ENCODE measurements at regions not wholly inside any gene's neighbourhood (a gene's known extent, or its start where the extent isn't known, plus 50 kb on each side); places are given as distances from the start of the nearest gene placed in this dataset.

DNA sequence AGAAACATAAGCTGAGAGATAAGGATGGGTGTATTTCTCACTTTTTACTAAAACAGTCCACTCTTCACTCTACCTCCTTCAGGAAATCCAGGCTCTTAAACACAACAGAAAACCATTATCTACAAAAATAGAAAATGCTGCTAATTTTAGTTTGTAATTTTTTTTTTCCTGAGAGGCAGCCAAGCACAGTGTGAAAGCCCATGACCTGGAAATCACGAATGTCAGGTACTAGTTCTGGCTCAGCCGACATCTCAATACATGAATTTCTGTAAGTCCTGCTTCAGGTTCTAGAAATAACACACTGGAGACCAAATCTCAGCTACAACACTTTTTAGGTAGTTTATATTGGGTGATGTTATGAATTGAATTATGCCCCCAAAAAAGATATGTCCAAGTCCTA is 308.9 kb downstream of the KCNA4 start:
- H3K27ac ChIP-seq (ENCODE audit: low read depth, low read length): no peak overlapping the region
- TF ChIP-seq, protein P1, sequence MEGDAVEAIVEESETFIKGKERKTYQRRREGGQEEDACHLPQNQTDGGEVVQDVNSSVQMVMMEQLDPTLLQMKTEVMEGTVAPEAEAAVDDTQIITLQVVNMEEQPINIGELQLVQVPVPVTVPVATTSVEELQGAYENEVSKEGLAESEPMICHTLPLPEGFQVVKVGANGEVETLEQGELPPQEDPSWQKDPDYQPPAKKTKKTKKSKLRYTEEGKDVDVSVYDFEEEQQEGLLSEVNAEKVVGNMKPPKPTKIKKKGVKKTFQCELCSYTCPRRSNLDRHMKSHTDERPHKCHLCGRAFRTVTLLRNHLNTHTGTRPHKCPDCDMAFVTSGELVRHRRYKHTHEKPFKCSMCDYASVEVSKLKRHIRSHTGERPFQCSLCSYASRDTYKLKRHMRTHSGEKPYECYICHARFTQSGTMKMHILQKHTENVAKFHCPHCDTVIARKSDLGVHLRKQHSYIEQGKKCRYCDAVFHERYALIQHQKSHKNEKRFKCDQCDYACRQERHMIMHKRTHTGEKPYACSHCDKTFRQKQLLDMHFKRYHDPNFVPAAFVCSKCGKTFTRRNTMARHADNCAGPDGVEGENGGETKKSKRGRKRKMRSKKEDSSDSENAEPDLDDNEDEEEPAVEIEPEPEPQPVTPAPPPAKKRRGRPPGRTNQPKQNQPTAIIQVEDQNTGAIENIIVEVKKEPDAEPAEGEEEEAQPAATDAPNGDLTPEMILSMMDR (IDR thresholded peaks at IDR 0.05; ENCODE audit: low read depth, low read length, poor library complexity, severe bottlenecking): no peak
- no peak for TF ChIP-seq EZH2phosphoT487 (IDR thresholded peaks at IDR 0.05; ENCODE audit: borderline replicate concordance, low read length)
- no peaks in the 10 kb centered on the region for H3K79me2 ChIP-seq (ENCODE audit: control insufficient read depth, low read length)
- H4K20me1 ChIP-seq (ENCODE audit: control insufficient read depth, insufficient read depth, low read depth, low read length): no peaks in the 10 kb centered on the region
- H3K4me2 ChIP-seq (ENCODE audit: low read length): no peak overlapping the region
- H3K9me2 ChIP-seq (replicated peaks; ENCODE audit: control insufficient read depth, low read length): no peaks in the 10 kb centered on the region
- no peaks in the 10 kb centered on the region for H3K36me3 ChIP-seq (ENCODE audit: control insufficient read depth, low read length)
- no peaks in the 10 kb centered on the region for H3F3A ChIP-seq (ENCODE audit: control insufficient read depth, insufficient read depth)
- H3K4me3 ChIP-seq (ENCODE audit: low read length): no peak overlapping the region
- H3K4me1 ChIP-seq (ENCODE audit: control insufficient read depth, low read length): no peaks in the 10 kb centered on the region
- H3K9me3 ChIP-seq (ENCODE audit: control insufficient read depth, insufficient read depth, low read length): no peaks in the 10 kb centered on the region
- no peaks in the 10 kb centered on the region for H3K27me3 ChIP-seq (ENCODE audit: control insufficient read depth, low read length)

DNA sequence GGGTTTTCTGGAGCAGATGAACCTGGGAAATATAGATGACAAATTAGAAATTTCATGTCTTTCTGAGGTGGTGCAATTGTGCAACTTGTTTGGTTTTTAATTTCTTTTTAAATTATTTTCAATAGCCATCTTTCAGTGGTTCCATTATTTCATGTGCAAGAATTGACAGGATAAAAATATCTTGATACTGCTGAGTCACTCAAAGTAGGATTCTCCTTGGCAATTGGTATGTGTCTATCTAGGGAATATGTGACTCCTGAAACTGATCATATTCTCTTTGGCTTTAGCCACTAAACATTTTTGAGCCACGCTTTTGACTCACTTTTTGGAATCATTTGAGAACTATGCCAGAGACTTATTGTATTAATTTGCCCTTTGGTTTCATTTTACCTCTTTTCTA is 331.5 kb downstream of the KCNA4 start:
- H3K4me3 ChIP-seq (ENCODE audit: low read length): no peak overlapping the region
- no peak overlapping the region for H3K4me2 ChIP-seq (ENCODE audit: low read length)

DNA sequence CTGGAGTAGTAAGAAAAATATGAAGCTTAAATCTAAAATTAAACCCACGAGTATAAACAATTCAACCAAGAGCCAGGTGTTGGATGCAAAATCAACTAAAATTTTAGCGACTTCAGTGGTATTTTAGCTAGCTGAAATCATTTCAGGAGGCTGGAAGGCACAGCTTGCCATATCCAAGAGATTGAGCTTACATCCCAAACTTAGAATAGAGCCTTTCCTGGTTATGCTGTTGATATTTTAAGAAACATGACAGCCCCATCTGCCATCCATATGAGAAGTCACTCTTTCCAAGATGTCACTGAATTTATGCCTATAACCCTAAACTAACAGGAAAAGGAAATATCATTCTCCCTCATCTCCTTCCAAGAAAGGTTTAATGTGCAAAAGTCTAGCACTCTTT is 334.0 kb downstream of the KCNA4 start:
- no peaks in the 10 kb centered on the region for H3K9me2 ChIP-seq (replicated peaks; ENCODE audit: control insufficient read depth, low read length)
- H3K4me3 ChIP-seq (ENCODE audit: low read length): no peak overlapping the region
- no peak for TF ChIP-seq EZH2phosphoT487 (IDR thresholded peaks at IDR 0.05; ENCODE audit: borderline replicate concordance, low read length)
- TF ChIP-seq, protein P1 (IDR thresholded peaks at IDR 0.05; ENCODE audit: low read depth, low read length, poor library complexity, severe bottlenecking): no peak
- no peaks in the 10 kb centered on the region for H3K27me3 ChIP-seq (ENCODE audit: control insufficient read depth, low read length)
- no peaks in the 10 kb centered on the region for H3K36me3 ChIP-seq (ENCODE audit: control insufficient read depth, low read length)
- no peak overlapping the region for H3K4me2 ChIP-seq (ENCODE audit: low read length)
- H4K20me1 ChIP-seq (ENCODE audit: control insufficient read depth, insufficient read depth, low read depth, low read length): no peaks in the 10 kb centered on the region
- no peaks in the 10 kb centered on the region for H3K79me2 ChIP-seq (ENCODE audit: control insufficient read depth, low read length)
- H3K4me1 ChIP-seq (ENCODE audit: control insufficient read depth, low read length): no peaks in the 10 kb centered on the region
- H3K9me3 ChIP-seq (ENCODE audit: control insufficient read depth, insufficient read depth, low read length): no peaks in the 10 kb centered on the region
- H3K27ac ChIP-seq (ENCODE audit: low read depth, low read length): no peak overlapping the region
- no peaks in the 10 kb centered on the region for H3F3A ChIP-seq (ENCODE audit: control insufficient read depth, insufficient read depth)

More for the DNA sequence above, 331.5 kb downstream of the KCNA4 start:
- no peak for TF ChIP-seq EZH2phosphoT487 (IDR thresholded peaks at IDR 0.05; ENCODE audit: borderline replicate concordance, low read length)
- TF ChIP-seq, protein P1 (IDR thresholded peaks at IDR 0.05; ENCODE audit: low read depth, low read length, poor library complexity, severe bottlenecking): no peak
- Histone ChIP-seq H3K9me2 (replicated peaks; ENCODE audit: control insufficient read depth, low read length) (no peaks in the 10 kb centered on the region), H3K9me3 (ENCODE audit: control insufficient read depth, insufficient read depth, low read length) (no peaks in the 10 kb centered on the region), H3F3A (ENCODE audit: control insufficient read depth, insufficient read depth) (no peaks in the 10 kb centered on the region), H3K36me3 (ENCODE audit: control insufficient read depth, low read length) (no peaks in the 10 kb centered on the region), H3K27ac (ENCODE audit: low read depth, low read length) (no peak overlapping the region), H3K27me3 (ENCODE audit: control insufficient read depth, low read length) (no peaks in the 10 kb centered on the region), H4K20me1 (ENCODE audit: control insufficient read depth, insufficient read depth, low read depth, low read length) (no peaks in the 10 kb centered on the region), H3K4me1 (ENCODE audit: control insufficient read depth, low read length) (no peaks in the 10 kb centered on the region), H3K79me2 (ENCODE audit: control insufficient read depth, low read length) (no peaks in the 10 kb centered on the region)

DNA sequence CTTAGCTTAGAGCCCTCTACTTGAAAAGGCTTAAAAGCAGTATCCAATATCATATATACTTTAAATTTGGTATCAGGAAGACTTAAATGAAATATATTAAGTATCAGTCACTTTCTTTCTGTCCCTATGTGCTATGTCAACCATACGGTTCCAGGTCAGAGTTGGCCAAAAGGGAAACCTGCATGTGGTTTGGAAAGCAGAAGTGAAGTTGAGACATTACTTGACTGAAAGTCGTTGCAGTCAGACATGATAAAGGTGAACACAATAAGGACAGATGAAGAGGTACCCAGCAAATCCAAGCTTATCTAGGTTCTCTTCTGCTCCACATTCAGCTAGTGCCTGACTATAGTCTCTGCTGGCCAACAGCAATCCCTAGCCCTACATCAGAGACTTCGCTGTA is 336.8 kb downstream of the KCNA4 start:
- Histone ChIP-seq H3K9me3 (ENCODE audit: control insufficient read depth, insufficient read depth, low read length) (no peaks in the 10 kb centered on the region), H3K9me2 (replicated peaks; ENCODE audit: control insufficient read depth, low read length) (no peaks in the 10 kb centered on the region), H3K79me2 (ENCODE audit: control insufficient read depth, low read length) (no peaks in the 10 kb centered on the region), H3K4me2 (ENCODE audit: low read length) (no peak overlapping the region), H3K4me1 (ENCODE audit: control insufficient read depth, low read length) (no peaks in the 10 kb centered on the region), H3K36me3 (ENCODE audit: control insufficient read depth, low read length) (no peaks in the 10 kb centered on the region), H3K27me3 (ENCODE audit: control insufficient read depth, low read length) (no peaks in the 10 kb centered on the region), H3K27ac (ENCODE audit: low read depth, low read length) (no peak overlapping the region), H3K4me3 (ENCODE audit: low read length) (no peak overlapping the region), H3F3A (ENCODE audit: control insufficient read depth, insufficient read depth) (no peaks in the 10 kb centered on the region), H4K20me1 (ENCODE audit: control insufficient read depth, insufficient read depth, low read depth, low read length) (no peaks in the 10 kb centered on the region)
- TF ChIP-seq, protein P1 (IDR thresholded peaks at IDR 0.05; ENCODE audit: low read depth, low read length, poor library complexity, severe bottlenecking): no peak
- TF ChIP-seq EZH2phosphoT487 (IDR thresholded peaks at IDR 0.05; ENCODE audit: borderline replicate concordance, low read length): no peak

All from DOHH2 (cell line).